GM12878 (cell line): ENCODE measurements at regions not wholly inside any gene's neighbourhood (a gene's known extent, or its start where the extent isn't known, plus 50 kb on each side); places are given as distances from the start of the nearest gene placed in this dataset.

Experiments
- ATAC-seq: fragments of 200-7000 bp; cut with Tn5 transposase; 3 replicates; pipeline ENCODE4 v1.9.1; 2020; ENCODE audit warnings: mild to moderate bottlenecking, moderate library complexity
- BruUV-seq: library from RNA; stranded (reverse); fragments of 400-500 nt; replicated peaks from 2 replicates; lab custom pipeline; 2021; lab: Mats Ljungman, UMichigan
- CTCF ChIA-PET: fragments of 300-600 bp; sonication (Branson Sonifier 250); formaldehyde crosslinking; extraction: SDS; loops from one replicate; lab custom pipeline; 2021; ENCODE audit warnings: inconsistent platforms; lab: Yijun Ruan, JAX
- POLR2A ChIA-PET: fragments of 350-600 bp; formaldehyde crosslinking; extraction: SDS; loops from one replicate; lab custom pipeline; 2021; ENCODE audit warnings: inconsistent platforms; lab: Charles Lee
- RAD21 ChIA-PET: fragments of 300-600 bp; sonication (Branson Sonifier 250); formaldehyde crosslinking; loops from one replicate; lab custom pipeline; 2023; ENCODE audit warnings: antibody characterized with exemption; ENCODE audit not compliant: unreplicated experiment; lab: Charles Lee
- SMC1A ChIA-PET: fragments of 300-600 bp; sonication (Branson Sonifier 250); formaldehyde crosslinking; loops from one replicate; lab custom pipeline; 2023; ENCODE audit not compliant: unreplicated experiment, uncharacterized antibody; lab: Charles Lee
- DNase-seq: peaks from one replicate; pipeline ENCODE4 v3.0.0-alpha.2; 2011; ENCODE audit warnings: low read depth, low spot score
- FAIRE-seq: peaks from 3 replicates; lab custom pipeline; 2011; peaks lifted over from hg19 to GRCh38; lab: Jason Lieb, UNC
- H2AFZ ChIP-seq: 2 replicates; pipeline ENCODE4 v1.6.0; 2011; ENCODE audit warnings: low read depth, low read length, control low read depth; ENCODE audit not compliant: control insufficient read depth
- H3K27ac ChIP-seq: 2 replicates; pipeline ENCODE4 v1.5.1; 2011; ENCODE audit warnings: control low read depth; ENCODE audit not compliant: control insufficient read depth, insufficient read depth
- H3K27me3 ChIP-seq, 2 experiments: replicated peaks in 1 of 2; 2 replicates each; pipeline versions ENCODE4 v1.6.0 to v1.6.1; 2011; ENCODE audit warnings: low read length in 1 of 2; ENCODE audit not compliant: control insufficient read depth in 2 of 2, insufficient read depth in 2 of 2
- H3K36me3 ChIP-seq, 2 experiments: 2 replicates each; pipeline ENCODE4 v1.5.1; 2011; ENCODE audit warnings: low read length in 1 of 2; ENCODE audit not compliant: control insufficient read depth in 2 of 2, insufficient read depth in 2 of 2
- H3K4me1 ChIP-seq: 2 replicates; pipeline ENCODE4 v1.6.1; 2011; ENCODE audit warnings: mild to moderate bottlenecking, low read length, moderate library complexity, mixed read lengths; ENCODE audit not compliant: control insufficient read depth, insufficient read depth
- H3K4me2 ChIP-seq: 2 replicates; pipeline ENCODE4 v1.6.0; 2011; ENCODE audit warnings: control low read depth; ENCODE audit not compliant: control insufficient read depth, insufficient read depth
- H3K4me3 ChIP-seq: fragments of 200-600 bp; sonication (generic); 2 replicates; pipeline ENCODE4 v1.5.1; 2016
- H3K79me2 ChIP-seq: 2 replicates; pipeline ENCODE4 v1.6.0; 2011; ENCODE audit warnings: low read length; ENCODE audit not compliant: control insufficient read depth, insufficient read depth
- H3K9ac ChIP-seq: 2 replicates; pipeline ENCODE4 v1.8.0; 2011; ENCODE audit warnings: low read length, control low read depth, mixed read lengths; ENCODE audit not compliant: control insufficient read depth, insufficient read depth
- H3K9me3 ChIP-seq: replicated peaks from 3 replicates; pipeline ENCODE4 v1.5.1; 2011; ENCODE audit warnings: mild to moderate bottlenecking, low read length; ENCODE audit not compliant: control insufficient read depth, insufficient read depth
- H4K20me1 ChIP-seq: 2 replicates; pipeline ENCODE4 v1.6.0; 2011; ENCODE audit not compliant: control insufficient read depth, insufficient read depth
- CREM ChIP-seq: IDR thresholded peaks from 2 replicates; pipeline ENCODE4 v1.6.1; 2014; ENCODE audit warnings: antibody characterized with exemption, low read depth
- EED ChIP-seq: sonication (generic); IDR thresholded peaks from 2 replicates; pipeline ENCODE4 v1.6.1; 2016; ENCODE audit warnings: antibody characterized with exemption, low read depth
- ETV6 ChIP-seq, 2 experiments: fragments of 450-650 bp in 1 of 2; IDR thresholded peaks in 1 of 2; conservative IDR thresholded peaks in 1 of 2; 2 replicates each; pipeline ENCODE4 v1.6.1; 2014; ENCODE audit warnings: antibody characterized with exemption in 1 of 2, borderline replicate concordance in 1 of 2, low read depth in 1 of 2, mild to moderate bottlenecking in 1 of 2, moderate library complexity in 1 of 2
- FOS ChIP-seq: IDR thresholded peaks from 3 replicates; pipeline ENCODE4 v1.6.1; 2011; ENCODE audit warnings: borderline replicate concordance; ENCODE audit not compliant: insufficient read length; ENCODE audit errors: extremely low read depth
- IKZF2 ChIP-seq, 2 experiments: fragments of 450-650 bp; IDR thresholded peaks; 2 replicates each; pipeline ENCODE4 v1.6.1; 2017; ENCODE audit warnings: mild to moderate bottlenecking in 2 of 2, moderate library complexity in 2 of 2
- IRF4 ChIP-seq: IDR thresholded peaks from 2 replicates; pipeline ENCODE4 v1.6.1; 2011; ENCODE audit warnings: low read depth, low read length
- JUNB ChIP-seq: IDR thresholded peaks from 2 replicates; pipeline ENCODE4 v1.6.1; 2016; ENCODE audit warnings: antibody characterized with exemption, mild to moderate bottlenecking
- MEF2B ChIP-seq: fragments of 450-650 bp; IDR thresholded peaks from 2 replicates; pipeline ENCODE4 v1.6.1; 2018; ENCODE audit warnings: mild to moderate bottlenecking, moderate library complexity; ENCODE audit not compliant: partially characterized antibody, poor library complexity, severe bottlenecking
- MYB ChIP-seq: fragments of 150-350 bp; IDR thresholded peaks from 2 replicates; pipeline ENCODE4 v1.6.1; 2014; ENCODE audit warnings: mild to moderate bottlenecking, low read depth, low read length, borderline replicate concordance
- NFIC ChIP-seq: IDR thresholded peaks from 2 replicates; pipeline ENCODE4 v1.6.1; 2012; ENCODE audit warnings: low read depth, mild to moderate bottlenecking, inconsistent platforms, low read length, moderate library complexity
- RUNX3 ChIP-seq: IDR thresholded peaks from 2 replicates; pipeline ENCODE4 v1.6.1; 2012; ENCODE audit warnings: low read length, inconsistent platforms
- SP1 ChIP-seq: IDR thresholded peaks from one replicate; pipeline ENCODE4 v1.6.1; 2011; ENCODE audit warnings: low read depth, low read length
- SPI1 ChIP-seq: IDR thresholded peaks from 2 replicates; pipeline ENCODE4 v1.6.1; 2011; ENCODE audit warnings: low read depth, mild to moderate bottlenecking, low read length, moderate library complexity, borderline replicate concordance; ENCODE audit not compliant: insufficient read depth
- SRF ChIP-seq, 2 experiments: IDR thresholded peaks; 2 replicates each; pipeline ENCODE4 v1.6.1; 2011; ENCODE audit warnings: low read depth in 2 of 2, low read length in 2 of 2, mild to moderate bottlenecking in 1 of 2, moderate library complexity in 1 of 2
- TCF12 ChIP-seq: IDR thresholded peaks from 2 replicates; pipeline ENCODE4 v1.6.1; 2011; ENCODE audit warnings: low read depth, mild to moderate bottlenecking, low read length
- TCF7 ChIP-seq: IDR thresholded peaks from 2 replicates; pipeline ENCODE4 v1.6.1; 2014; ENCODE audit warnings: antibody characterized with exemption, borderline replicate concordance
- ZNF207 ChIP-seq: fragments of 450-650 bp; IDR thresholded peaks from 2 replicates; pipeline ENCODE4 v1.6.1; 2014; ENCODE audit warnings: antibody characterized with exemption, mild to moderate bottlenecking, borderline replicate concordance
- WGBS: methylation state at CpG from one replicate; pipeline ENCODE4 v1.1.6; 2016; ENCODE audit warnings: low lambda C conversion rate; ENCODE audit not compliant: insufficient replicate concordance, insufficient coverage; ENCODE audit errors: missing lambda C conversion rate; 5-methylcytosine and 5-hydroxymethylcytosine counted together
- in situ Hi-C: fragments of 300-500 bp; cut with MboI; formaldehyde crosslinking; loops from 9 replicates; pipeline ENCODE4 v1.14.3; 2018; ENCODE audit warnings: mixed read lengths
- intact Hi-C: fragments of 100-400 bp; cut with micrococcal nuclease; formaldehyde crosslinking; loops from one replicate; pipeline ENCODE4 v1.14.2; 2022; ENCODE audit not compliant: unreplicated experiment
- TF ChIP-seq, protein P1 (sequence below): fragments of 450-650 bp; IDR thresholded peaks from 2 replicates; pipeline ENCODE4 v1.6.1; 2016; ENCODE audit warnings: mild to moderate bottlenecking
- TF ChIP-seq, protein P2 (sequence below): IDR thresholded peaks from 2 replicates; pipeline ENCODE4 v1.6.1; 2011; ENCODE audit warnings: low read depth, low read length, improper control_type of control experiment, borderline replicate concordance
- TF ChIP-seq, protein P3 (sequence below), 3 experiments: IDR thresholded peaks in 2 of 3; conservative IDR thresholded peaks in 1 of 3; 2 replicates each; pipeline ENCODE4 v1.5.1; 2011; ENCODE audit warnings: low read depth in 3 of 3, low read length in 3 of 3, mild to moderate bottlenecking in 3 of 3, control low read depth in 2 of 3, moderate library complexity in 2 of 3, inconsistent platforms in 1 of 3, mixed read lengths in 1 of 3; ENCODE audit not compliant: control insufficient read depth in 2 of 3, insufficient read depth in 1 of 3; ENCODE audit errors: extremely low read depth in 1 of 3

DNA sequence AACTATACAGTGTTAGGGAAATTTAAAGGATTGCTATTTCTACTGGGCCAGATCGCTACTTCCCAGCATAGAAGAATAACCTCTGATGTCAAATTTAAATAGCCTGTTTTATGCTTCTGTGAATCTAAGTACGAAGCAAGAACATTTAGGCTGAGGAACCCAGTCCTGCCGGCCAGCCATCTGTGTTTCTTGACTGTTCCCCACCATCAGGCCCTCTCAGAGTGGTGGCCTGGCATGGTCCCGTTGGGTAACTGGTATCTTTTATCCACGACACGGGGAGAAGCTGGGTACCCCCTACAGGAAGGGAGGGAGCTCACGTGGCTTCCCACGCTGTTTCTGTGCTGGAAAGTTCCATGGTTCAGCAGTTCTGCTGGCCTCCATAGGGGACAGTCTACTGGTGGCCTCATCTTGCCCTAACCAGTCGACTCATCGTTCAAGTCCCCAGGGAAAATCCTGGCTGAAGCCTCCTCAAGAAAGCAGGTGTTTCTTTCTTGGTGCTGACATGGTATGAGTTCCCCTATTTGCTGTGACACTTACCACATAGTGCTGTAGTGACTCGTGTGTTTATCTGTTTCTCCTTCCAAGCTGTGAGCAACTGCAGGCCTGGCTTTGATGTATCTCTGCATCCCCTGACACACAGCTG is 201.7 kb upstream of the NLRP1 start:
- TF ChIP-seq ETV6 (conservative IDR thresholded peaks at IDR 0.05 in 1 of 2, IDR thresholded peaks at IDR 0.05 in 1 of 2; ENCODE audit: borderline replicate concordance in 1 of 2, low read depth in 1 of 2) (peak in 1 of 2 experiments; percentile 40; a peak in 1 of 4 replicates), SRF (IDR thresholded peaks at IDR 0.05; ENCODE audit: low read depth in 2 of 2, low read length in 2 of 2) (0 out of 4 replicates have a peak, but pooled peaks of 1 of the 2 experiments have one; percentile 8), RUNX3 (peak; percentile 79), EED (peak; percentile 67; the same call in 1 of the 2 replicates), ZNF207 (no peak), MYB (no peak), IRF4 (0 out of 2 replicates have a peak, but pooled peaks have one; percentile 38), MEF2B (peak; percentile 65), CREM (peak; percentile 37), SP1 (peak; percentile 17), TCF7 (peak; percentile 72; the same call in 1 of the 2 replicates), NFIC (peak; percentile 2; the same call in 1 of the 2 replicates), FOS (no peak), SPI1 (peak; percentile 68), JUNB (peak; percentile 35; the same call in 1 of the 2 replicates), IKZF2 (IDR thresholded peaks at IDR 0.05) (peak; percentile 10 to 29; a peak in 2 of 4 replicates), TCF12 (peak; percentile 84)
- TF ChIP-seq, protein P1, sequence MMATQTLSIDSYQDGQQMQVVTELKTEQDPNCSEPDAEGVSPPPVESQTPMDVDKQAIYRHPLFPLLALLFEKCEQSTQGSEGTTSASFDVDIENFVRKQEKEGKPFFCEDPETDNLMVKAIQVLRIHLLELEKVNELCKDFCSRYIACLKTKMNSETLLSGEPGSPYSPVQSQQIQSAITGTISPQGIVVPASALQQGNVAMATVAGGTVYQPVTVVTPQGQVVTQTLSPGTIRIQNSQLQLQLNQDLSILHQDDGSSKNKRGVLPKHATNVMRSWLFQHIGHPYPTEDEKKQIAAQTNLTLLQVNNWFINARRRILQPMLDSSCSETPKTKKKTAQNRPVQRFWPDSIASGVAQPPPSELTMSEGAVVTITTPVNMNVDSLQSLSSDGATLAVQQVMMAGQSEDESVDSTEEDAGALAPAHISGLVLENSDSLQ, result 0 out of 2 replicates have a peak, but pooled peaks have one; percentile 6
- TF ChIP-seq, protein P2, sequence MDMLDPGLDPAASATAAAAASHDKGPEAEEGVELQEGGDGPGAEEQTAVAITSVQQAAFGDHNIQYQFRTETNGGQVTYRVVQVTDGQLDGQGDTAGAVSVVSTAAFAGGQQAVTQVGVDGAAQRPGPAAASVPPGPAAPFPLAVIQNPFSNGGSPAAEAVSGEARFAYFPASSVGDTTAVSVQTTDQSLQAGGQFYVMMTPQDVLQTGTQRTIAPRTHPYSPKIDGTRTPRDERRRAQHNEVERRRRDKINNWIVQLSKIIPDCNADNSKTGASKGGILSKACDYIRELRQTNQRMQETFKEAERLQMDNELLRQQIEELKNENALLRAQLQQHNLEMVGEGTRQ, result no peak
- TF ChIP-seq, protein P3, sequence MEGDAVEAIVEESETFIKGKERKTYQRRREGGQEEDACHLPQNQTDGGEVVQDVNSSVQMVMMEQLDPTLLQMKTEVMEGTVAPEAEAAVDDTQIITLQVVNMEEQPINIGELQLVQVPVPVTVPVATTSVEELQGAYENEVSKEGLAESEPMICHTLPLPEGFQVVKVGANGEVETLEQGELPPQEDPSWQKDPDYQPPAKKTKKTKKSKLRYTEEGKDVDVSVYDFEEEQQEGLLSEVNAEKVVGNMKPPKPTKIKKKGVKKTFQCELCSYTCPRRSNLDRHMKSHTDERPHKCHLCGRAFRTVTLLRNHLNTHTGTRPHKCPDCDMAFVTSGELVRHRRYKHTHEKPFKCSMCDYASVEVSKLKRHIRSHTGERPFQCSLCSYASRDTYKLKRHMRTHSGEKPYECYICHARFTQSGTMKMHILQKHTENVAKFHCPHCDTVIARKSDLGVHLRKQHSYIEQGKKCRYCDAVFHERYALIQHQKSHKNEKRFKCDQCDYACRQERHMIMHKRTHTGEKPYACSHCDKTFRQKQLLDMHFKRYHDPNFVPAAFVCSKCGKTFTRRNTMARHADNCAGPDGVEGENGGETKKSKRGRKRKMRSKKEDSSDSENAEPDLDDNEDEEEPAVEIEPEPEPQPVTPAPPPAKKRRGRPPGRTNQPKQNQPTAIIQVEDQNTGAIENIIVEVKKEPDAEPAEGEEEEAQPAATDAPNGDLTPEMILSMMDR (IDR thresholded peaks at IDR 0.05 in 2 of 3, conservative IDR thresholded peaks at IDR 0.05 in 1 of 3; ENCODE audit: control insufficient read depth in 2 of 3, extremely low read depth in 1 of 3, insufficient read depth in 1 of 3, low read depth in 3 of 3, low read length in 3 of 3), result peak in 1 of 3 experiments; percentile 5; a peak in 1 of 6 replicates
- Histone ChIP-seq H3K79me2 (no peaks in the 10 kb centered on the region), H3K9me3 (no peaks in the 10 kb centered on the region; the same call in 2 of the 3 replicates), H3K9ac (peak overlapping the region; percentile 19; the same call in 1 of the 2 replicates), H3K36me3 (no peaks in the 10 kb centered on the region), H2AFZ (peak overlapping the region; percentile 8; the same call in 1 of the 2 replicates), H3K4me2 (peak overlapping the region; percentile 56), H3K27me3 (no peaks in the 10 kb centered on the region), H4K20me1 (no peaks in the 10 kb centered on the region), H3K4me1 (peaks cover 19% of the 10 kb centered on the region), H3K4me3 (peak overlapping the region; percentile 35; the same call in 1 of the 2 replicates), H3K27ac (peak overlapping the region; percentile 53)
- ChIA-PET POLR2A (interaction anchor here (0.6 kb wide), 1 partner anchor 73 kb away, joined by 3 read pairs; no protein-coding TSS in a partner anchor), RAD21 (no interaction called here), CTCF (no interaction called here), SMC1A (no interaction called here)
- peak; percentile 79 for ATAC-seq
- intact Hi-C loops, result no loop called here
- in situ Hi-C loops, result no loop called here
- BruUV-seq, result no TSS peak
- FAIRE-seq, result peak; percentile 88
- under 1% methylated on average over 11 of the region's 11 CpGs for WGBS
- DNase-seq, result peak; percentile 59
